Fibroblast of skin of right quadriceps (primary cell): ENCODE measurements at regions not wholly inside any gene's neighbourhood (a gene's known extent, or its start where the extent isn't known, plus 50 kb on each side); places are given as distances from the start of the nearest gene placed in this dataset.
"Not testable (repeated sequence)": the region's sequence is repeated elsewhere in the genome, so short reads cannot be mapped to it uniquely, and the experiment has no call there.

Experiments used
- DNase-seq: peaks from one replicate; pipeline ENCODE4 v3.0.0-alpha.2; 2013

DNA sequence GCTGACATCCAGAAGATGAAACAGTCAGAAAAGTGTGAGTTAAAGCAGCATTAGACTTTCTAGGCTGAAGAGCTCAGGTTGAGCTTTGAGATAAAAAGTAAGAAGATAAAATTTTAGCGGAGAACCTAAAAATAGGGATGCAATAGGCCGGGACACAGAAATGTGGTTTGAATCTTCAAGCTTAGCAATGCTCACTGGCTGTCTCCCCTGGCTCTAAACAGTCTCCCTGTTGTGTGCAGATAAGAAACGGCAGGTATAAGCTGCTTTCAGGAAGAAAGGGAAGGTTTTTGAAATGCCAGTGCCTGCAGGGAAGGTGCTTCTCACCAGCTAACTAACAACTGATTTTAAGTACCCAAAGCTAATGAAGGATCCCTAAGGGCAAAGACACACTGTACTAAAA, 718.7 kb upstream of the SGO1 start:
- DNase-seq: no peak

DNA sequence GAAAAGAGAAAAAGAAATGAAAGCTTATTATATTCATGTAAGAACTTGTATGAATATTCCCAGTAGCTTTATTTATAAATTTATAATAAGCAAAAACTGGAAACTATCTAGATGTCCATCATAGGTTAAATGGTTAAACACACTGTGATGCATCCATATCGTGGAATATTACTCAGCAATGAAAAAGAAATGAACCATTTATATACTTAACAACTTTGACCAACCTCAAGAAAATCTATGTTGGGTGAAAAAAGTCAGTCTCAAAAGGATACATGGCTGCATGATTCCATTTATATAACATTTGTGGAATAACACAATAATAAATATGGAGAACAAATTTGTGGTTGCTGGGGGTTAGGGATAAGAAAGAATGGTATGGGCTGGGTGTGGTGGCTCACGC, 713.0 kb upstream of the SGO1 start:
- no peak for DNase-seq

DNA sequence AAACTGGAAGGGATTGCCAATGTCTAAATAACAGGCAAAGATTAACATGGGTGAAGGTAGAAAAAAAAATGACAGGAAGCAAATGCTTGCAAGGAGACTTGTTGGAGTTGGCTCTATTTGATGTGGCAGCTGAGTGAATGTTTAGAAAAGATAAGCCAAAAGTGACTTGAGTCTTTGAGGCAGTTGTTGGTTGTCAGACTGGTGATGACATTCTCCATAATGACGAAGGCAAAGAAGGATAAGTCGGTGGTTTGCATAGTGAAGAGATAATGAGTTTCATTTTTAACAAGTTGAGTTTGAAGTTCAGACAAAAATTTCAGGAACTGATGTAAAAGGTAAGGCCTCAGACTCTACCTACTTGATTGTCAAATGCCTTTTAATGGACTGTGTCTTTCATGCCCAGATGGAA, 704.1 kb upstream of the SGO1 start:
- no peak for DNase-seq

DNA sequence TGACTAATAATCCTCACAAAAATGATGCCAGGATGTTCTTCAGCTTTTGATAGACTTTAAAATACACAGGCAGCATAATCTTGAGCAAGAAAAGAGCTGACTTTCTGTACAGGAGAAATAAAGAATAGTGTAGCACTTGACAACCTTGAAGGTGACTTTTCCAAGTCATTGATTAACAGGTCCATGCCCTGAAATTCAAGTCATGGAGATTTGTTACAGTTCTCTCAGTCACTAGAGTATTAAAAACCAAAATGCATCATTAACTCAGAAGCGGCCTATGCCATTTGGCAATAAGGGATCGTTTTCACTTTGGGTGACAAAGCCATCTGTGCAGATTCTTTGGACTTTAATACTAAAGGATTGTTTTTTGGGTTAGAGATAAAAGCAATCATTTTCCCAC, 692.7 kb upstream of the SGO1 start:
- DNase-seq: no peak

DNA sequence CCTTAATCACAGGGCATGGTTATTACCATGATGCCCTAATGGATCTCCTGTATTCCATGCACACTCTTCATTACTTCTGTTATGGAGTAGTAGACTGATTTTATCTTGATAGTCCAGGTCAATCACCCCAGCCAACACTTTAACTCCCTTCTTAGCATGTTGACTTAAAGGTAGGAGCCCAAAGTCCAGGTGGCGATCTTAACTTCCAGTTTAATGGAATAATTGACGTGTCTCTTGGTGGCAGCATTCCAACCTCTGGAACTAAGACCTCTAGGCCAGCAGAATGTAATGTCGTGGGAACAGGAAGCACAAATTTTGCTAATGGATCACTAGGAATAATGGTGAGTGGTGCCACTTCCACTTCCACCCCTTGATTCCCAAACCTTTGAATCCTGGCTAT, 687.2 kb upstream of the SGO1 start:
- no peak for DNase-seq

DNA sequence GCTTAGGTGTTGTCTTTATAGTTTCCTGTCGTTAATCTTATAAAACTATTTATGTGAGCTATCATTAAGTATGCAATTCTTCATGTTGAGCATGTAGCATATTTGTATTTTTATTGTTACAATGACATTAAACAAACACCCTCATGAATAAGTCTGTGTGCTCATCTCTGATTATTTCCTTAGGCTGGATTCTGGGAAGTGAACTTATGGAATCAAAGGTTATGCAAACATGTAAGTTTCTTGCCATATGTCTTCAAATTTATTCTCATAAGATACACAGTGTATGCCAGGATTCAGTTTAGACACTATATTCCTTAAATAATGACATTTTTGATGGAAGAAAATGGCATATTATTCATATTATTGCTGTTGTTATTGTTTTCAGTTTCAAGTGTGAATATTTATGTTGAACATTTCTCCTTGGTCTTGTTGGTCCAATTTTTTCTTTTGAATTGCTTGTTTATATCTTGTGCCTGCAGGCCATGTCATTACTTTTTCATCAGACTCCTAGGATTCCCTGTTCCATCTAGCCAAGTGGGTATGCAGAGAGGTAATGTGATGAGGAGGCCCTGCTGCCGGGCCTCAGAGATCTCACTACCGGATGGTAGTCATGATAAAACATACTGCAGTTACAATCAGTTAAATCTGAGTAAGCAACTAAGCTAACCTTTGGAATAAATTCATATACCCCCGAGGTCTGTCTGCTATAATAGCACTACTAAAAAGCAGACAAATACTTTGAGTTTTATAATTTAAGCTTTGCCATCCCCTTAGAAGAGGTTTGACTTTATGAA, 684.3 kb upstream of the SGO1 start:
- DNase-seq: no peak

DNA sequence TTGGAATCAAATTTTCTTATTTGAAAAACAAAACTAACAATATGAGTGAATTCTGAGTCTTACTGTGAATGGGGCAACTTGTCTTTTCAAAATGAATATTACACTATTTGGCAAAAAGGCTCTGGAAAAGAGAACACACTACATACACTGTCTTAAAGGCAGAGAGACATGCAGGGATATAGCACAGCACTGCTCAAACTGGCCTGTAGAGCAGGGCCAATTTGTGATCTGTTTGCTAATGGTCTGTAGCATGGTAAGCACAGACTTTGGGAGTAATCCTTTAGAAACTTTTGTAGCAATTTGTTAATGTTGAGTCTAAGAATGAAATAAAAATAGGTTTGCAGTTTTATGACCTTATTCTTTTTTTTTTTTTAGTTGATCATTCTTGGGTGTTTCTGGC, 679.8 kb upstream of the SGO1 start:
- no peak for DNase-seq

DNA sequence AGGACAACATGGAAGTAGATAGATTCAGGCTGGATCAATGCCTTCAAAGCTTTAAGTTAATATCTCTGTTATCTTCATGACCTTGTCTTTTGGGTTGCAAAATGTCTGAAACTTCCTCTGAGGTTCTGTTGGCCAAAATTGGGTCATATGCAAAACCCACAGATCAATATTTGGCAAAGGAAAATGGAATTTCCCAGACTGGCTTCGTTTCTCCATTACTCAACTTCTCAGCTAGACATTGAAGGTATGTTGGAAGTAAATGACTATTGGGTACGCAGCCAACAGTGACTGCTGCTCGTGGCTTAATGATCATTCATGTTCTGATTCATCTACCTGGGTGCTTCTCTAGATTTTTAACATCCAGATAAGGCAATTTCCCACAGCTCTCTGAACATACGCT, 675.4 kb upstream of the SGO1 start:
- peak; percentile 1 for DNase-seq

DNA sequence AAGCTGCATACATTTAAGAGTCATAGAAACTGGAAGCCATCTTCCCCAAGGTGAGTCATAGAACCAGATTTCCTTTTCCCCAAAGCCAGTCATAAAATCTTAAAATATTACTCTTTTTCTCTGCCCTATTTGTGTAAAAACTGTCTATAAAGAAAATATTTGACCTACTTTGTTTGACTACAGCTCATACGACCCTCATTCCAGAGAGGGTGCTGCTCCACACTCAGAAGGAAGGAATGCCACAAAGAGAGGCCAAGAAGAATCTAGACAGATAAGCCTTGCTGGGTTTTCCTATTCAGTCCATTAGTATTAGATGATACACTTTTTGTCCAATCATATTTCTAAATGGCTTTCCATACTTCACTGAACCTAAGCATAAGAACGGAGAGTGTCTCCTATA, 671.6 kb upstream of the SGO1 start:
- peak; percentile 85 for DNase-seq

DNA sequence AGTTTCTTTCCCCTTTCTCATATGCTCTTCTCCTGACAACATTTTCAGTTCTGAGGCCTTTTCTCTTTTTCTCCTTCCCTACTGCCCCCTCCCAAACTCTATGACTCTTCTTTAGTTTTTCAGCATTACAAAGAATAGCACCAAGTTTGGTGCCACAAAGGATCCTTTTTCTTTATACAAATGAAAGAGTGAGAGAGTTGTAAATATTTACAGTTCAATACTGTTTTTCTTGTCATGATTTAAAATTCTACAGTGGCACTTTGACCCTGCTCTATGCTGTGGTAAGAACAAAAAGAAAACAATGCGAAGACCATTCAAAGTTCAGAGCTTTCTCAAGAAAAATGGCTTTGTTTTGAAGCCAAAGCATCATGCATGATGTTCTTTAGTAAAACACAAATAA, 667.9 kb upstream of the SGO1 start:
- no peak for DNase-seq

DNA sequence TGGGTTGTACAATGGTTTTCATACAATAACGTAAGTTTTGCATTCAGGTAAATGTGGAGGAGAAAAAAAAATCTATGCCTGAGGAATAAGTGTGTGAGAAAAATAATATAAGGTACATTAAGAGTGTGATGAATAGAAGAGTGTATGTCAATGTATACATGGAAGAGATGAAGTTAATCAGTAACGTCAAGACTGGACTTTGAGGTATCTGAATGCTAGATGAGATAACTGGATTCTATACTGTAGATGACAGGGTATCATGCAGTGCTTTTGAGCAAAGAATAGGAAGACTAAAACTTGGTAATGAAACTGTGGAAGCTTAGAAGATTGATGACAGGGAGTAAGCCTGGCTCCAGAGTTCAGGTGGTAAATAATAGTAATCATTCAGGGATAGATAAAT, 666.7 kb upstream of the SGO1 start:
- DNase-seq: no peak

DNA sequence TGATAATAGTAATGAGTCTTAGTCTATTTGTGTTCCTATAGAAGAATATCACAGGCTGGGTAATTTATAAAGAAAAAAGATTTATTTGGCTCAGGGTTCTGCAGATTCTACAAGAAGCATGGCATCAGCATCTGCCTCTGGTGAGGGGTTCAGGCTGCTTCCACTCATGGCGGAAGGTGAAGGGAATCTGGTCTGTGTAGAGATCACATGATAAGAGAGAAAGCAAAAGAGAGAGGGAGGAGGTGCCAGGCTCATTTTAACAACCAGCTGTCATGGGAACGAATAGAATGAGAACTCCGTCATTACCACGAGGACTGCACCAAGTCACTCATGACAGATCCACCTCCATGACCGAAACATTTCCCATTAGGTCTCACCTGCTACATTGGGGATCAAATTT, 664.0 kb upstream of the SGO1 start:
- no peak for DNase-seq

DNA sequence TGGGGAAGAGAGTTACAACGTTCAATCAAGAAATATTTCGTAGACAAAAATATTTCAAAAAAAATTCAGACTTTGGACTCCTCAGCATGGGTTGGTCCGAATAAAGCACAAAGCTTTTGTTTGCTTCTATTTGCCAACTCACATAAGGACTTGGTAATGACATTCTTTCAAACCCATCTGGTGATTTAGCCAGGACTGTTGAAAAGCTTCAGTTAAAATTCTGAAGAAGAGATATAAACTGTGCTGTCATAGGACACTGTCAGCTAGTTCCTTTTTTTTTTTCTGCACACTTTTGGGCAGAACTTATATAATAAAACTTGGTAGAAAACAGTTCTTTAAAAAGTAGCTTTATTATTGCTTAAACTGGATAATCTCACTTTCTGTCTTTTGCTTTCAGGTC, 660.8 kb upstream of the SGO1 start:
- DNase-seq: no peak

DNA sequence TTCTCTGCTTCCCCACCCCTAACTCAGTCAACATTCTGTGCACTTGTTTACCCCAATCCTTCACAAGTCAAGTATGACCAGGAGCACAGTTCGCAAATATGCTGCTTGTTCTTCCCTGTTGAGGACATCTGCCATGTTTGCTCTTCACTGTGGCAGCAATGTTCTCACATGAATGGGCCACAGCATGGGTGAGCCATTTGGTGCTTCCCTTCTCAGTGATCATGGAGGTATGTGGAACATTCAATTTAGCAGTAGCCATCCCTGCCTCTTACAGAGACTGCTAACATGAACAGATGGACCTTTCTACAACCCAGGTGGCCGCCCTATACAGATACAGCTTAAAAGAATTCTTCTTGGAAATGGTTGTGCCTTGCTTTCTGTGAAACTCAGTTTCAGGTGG, 660.1 kb upstream of the SGO1 start:
- no peak for DNase-seq

DNA sequence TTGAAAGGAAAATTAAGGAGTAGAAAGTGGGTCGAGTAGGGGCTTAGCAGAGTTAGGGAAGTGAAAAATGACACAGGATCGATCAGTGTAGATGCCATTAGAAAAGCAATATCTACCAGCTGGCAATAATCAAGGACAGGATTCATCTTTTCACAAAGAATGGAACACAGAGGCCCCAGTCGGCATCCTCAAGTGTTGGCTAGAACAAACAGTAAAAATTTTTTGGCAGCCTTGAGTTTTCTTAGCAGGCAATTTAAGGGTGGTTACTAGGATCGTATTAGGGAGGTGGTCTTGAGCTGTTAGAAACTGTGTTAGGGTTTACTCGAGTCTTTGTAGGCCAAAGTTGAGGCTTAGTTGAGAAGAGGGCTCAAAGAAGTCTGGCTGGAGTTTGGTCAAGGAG, 658.8 kb upstream of the SGO1 start:
- no peak for DNase-seq

DNA sequence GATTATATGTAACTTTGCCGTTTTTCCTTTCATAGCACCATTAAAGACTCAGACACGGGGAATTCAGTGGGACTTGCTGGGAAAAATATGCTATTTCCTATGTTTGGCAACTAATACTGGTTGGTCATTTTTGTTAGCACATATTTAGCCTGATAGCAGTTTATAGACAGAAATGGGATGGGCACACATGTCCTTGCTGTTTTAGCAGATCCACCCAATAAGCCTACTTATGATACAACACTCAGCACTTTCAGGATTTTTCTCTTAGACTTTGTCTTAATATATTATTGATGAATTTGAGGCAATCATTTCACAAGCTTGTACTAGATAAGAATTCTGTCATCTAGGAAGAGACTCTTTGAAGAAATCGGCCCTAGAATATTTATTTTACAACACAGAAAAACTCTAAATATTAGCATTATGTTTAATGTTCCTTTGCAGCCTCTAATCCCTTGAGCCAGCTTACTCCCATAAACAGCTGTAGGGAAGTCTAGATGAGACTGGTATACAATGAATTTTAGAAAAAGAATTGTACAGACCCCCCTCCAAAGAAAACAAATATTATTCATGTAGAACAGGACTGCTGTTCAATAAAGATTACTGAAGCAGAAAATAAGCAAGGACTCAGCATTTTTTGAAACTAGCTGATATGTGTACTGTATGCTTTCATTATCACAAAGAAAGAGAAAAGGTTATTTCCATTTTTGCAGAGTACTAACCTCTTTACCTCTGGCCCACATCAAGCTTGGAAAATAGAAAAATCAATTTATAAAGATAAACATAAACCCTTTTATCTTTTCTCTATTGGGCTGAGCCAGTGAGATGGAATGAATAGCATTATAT, 656.8 kb upstream of the SGO1 start:
- DNase-seq: no peak

DNA sequence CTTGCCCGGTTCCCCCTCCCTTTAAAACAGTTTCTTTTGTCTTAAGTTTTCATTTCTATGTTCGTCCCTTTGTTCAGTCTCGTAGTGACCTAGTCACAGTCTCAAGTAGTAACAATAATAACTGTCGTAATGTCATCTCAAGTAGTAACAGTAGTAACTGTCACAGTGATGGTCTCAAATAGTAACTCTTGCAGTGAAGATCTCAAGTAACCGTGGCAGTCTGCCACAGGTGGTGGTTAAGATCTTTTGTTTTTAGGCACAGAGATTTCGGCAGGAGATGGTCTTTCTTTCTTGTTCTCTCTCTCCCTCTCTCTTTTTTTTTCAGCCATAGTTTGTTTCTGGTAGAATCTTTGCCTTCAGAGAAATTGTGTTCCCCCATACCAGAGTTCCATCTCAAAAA, 656.0 kb upstream of the SGO1 start:
- DNase-seq: no peak

DNA sequence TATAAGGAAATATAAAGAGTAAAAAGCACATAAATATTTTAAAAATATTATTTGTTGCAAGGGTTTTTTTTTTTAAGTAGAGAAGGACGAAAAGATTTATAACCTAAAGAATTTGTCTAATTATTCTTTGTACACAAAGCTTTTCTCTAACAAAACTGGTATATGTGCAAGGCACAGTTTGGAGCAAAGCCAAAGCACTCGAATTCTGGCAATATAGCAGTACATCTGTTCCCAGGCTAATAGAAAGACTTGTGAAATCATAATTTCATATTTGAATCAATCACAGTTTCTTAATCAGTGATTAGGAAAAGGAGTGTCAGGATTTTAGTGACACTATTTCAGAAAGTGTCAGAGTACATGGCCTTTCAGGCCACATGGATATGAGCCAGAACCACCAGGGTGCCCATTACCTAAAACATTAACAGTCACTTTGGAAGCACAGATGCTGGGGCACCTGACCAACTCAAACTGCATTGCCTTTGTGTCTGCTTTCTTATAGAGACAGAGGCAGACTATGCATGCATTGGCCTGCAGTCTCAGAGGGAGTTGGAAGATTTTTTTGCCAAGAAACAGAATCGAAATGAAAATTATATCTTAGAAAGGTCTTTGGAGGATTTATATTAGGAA, 651.8 kb upstream of the SGO1 start:
- DNase-seq: no peak

DNA sequence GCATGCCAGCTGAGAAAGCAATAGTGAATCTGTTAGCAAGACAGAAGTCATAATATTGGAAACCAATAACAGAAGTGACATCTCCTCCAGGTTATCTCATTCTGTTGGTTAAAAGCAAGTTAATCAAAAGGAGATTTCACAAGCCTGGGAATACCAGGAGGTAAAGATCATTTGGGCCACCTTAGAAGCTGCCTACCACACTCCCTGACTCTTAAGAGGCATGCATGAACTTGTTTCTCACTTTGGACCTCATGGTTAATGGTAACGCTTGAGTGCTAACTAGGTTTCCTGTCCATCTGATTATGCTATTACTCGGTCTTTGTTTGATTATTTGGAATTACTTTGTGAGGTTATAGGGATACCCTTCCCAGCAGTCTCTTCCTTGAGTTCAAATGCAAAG, 650.8 kb upstream of the SGO1 start:
- DNase-seq: no peak

DNA sequence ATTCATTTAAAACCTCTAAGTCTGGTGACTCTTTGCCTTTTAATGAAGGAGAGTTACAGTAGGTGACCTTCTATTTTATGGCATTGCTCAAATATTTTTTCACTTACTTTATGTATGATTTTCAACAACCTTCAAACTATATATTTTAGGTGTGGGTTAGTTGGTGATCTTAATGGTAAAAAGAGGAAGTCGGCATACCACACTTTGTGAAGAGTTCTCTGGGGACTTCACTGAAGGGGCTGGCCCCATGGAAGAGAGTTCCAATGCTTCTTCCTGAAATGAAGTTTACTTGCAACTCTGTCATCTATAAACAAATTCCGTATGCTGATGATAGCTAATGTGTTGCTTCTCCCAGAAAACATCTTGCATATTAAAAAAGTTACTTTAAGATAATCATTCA, 647.0 kb upstream of the SGO1 start:
- DNase-seq: no peak

DNA sequence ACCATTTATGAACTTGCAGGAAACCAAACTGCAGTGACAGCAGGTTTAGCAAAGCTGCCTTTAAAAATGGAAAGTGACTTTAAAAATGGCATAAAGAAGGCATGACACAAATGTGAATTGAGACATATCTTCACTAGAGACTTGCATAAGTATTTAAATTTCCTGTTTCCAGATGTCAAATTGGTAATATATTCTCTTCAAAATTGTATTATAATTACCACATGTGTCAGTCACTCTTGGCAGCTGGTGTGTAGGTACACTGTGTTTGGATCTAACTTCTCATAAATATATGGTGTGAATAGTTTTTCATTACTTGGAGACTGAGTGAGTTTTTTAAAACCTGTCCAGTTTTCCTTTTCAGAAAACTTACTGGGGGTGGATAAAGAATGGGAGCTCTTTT, 636.2 kb upstream of the SGO1 start:
- no peak for DNase-seq

DNA sequence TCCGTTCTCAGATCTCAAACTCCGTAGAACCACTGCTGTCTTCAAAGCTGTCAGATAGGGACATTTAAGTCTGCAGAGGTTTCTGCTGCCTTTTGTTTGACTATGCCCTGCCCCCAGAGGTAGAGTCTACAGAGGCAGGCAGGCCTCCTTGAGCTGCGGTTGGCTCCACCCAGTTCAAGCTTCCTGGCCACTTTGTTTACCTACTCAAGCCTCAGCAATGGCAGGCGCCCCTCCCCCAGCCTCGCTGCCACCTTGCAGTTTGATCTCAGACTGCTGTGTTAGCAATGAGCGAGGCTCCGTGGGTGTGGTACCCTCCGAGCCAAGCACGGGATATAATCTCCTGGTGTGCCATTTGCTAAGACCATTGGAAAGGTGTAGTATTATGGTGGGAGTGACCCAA, 634.9 kb upstream of the SGO1 start:
- not testable (repeated sequence) for DNase-seq

DNA sequence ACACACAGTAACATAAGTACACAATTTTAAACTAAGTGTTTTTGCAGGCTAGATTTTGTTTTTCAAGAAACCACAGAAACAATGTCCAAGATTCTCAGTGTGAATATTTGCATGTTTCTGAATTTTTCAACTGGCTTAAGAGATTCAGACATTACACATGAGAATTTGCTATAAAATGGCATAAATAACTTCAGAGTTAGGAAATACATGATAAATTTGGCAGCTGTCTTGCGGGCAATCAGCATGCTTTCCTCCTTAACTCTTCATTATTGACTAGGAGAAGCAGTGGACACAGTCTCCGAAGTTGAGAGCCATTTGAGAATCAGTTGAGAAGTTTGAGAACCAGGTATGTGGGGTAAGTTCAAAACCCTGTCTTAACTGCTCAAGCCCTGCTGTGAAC, 625.6 kb upstream of the SGO1 start:
- no peak for DNase-seq

DNA sequence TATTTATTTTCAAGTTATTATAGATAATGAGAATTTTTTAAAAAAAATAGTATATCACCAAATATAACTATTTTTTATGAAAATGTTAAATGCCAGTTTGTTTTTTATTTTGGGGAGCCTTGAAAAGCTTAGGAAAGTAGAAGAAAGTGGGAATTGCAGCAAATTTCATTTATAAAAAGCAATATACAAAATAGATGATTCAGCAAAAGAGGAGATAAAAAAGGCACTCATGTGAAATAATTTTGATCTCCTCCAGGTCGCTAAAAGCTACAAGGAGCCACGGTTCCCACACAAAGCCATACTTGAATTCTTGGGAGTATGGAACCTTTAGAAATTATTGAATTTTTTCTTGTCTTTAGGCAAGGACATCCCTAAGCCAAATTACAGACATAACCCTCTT, 625.0 kb upstream of the SGO1 start:
- DNase-seq: no peak
